ENCODE measurements at regions not wholly inside any gene's neighbourhood (a gene's known extent, or its start where the extent isn't known, plus 50 kb on each side); places are given as distances from the start of the nearest gene placed in this dataset.

DNA sequence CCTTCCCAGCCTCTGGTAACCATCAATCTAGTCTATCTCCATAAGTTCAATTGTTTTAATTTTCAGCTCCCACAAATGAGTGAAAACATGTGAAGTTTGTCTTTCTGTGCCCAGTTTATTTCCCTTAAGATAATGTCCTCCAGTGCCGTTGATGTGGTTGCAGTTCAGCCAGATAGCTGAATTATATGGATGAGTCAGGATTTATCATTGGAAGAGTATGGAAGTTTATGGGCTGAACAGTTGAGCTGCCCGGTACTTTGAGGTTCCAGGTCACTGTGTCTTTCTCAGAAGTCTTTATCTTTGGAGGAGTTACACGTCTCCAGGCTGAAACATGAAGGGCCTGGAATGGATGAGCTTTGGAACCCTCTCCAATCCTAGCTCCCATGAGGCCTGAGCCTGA lies 120.1 kb downstream of the ASCL4 start:
- Histone ChIP-seq H3K27ac (no peak overlapping the region), H3K4me1 (ENCODE audit: low read depth, poor library complexity, severe bottlenecking) (no peaks in the 10 kb centered on the region), H3K36me3 (ENCODE audit: insufficient read depth) (no peaks in the 10 kb centered on the region), H3K9ac (no peak overlapping the region), H4K20me1 (ENCODE audit: insufficient read depth) (no peaks in the 10 kb centered on the region), H3K79me2 (ENCODE audit: insufficient read depth, low read depth) (no peaks in the 10 kb centered on the region), H3K4me2 (no peak overlapping the region), H3K4me3 (IDR thresholded peaks at IDR 0.05; ENCODE audit: insufficient read depth, low read depth, low read length) (no peak overlapping the region), H3K27me3 (ENCODE audit: insufficient read depth, low read depth) (no peaks in the 10 kb centered on the region), H2AFZ (ENCODE audit: low read depth) (no peak overlapping the region)
- TF ChIP-seq, protein P1, sequence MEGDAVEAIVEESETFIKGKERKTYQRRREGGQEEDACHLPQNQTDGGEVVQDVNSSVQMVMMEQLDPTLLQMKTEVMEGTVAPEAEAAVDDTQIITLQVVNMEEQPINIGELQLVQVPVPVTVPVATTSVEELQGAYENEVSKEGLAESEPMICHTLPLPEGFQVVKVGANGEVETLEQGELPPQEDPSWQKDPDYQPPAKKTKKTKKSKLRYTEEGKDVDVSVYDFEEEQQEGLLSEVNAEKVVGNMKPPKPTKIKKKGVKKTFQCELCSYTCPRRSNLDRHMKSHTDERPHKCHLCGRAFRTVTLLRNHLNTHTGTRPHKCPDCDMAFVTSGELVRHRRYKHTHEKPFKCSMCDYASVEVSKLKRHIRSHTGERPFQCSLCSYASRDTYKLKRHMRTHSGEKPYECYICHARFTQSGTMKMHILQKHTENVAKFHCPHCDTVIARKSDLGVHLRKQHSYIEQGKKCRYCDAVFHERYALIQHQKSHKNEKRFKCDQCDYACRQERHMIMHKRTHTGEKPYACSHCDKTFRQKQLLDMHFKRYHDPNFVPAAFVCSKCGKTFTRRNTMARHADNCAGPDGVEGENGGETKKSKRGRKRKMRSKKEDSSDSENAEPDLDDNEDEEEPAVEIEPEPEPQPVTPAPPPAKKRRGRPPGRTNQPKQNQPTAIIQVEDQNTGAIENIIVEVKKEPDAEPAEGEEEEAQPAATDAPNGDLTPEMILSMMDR (conservative IDR thresholded peaks at IDR 0.05; ENCODE audit: low read depth, low read length): no peak

DNA sequence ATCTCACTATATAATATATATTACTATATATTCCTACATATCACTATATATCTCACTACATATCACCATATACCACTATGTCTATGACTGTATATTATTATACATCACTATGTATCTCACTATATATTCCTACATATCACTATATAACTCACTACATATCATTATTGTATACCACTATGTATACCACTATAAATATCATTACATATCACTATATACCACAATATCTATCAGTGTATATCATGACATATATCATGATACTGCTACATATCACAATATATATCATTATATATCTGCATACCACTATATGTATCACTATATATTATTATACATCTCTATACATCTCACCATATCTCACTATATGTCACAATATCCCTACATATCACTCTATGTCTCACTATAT lies 121.5 kb downstream of the ASCL4 start:
- Histone ChIP-seq H3K9ac (no peak overlapping the region), H3K79me2 (ENCODE audit: insufficient read depth, low read depth) (no peaks in the 10 kb centered on the region)

DNA sequence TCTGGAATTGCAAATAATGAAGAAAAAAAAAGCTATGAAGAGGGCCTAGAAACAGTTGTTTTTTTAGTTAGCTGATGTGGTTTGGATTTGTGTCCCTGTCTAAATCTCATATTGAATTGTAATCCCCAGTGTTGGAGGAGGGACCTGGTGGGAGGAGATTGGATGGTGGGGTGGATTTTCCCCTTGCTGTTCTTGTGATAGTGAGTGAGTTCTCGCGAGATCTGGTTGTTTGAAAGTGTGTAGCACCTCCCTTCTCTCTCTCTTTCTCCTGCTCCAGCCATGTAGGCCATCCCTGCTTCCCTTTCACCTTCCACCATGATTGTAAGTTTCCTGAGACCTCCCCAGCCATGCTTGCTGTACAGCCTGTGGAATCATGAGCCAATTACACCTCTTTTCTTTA lies 126.1 kb downstream of the ASCL4 start:
- Histone ChIP-seq H3K27me3 (ENCODE audit: insufficient read depth, low read depth) (no peaks in the 10 kb centered on the region), H3K27ac (no peak overlapping the region), H3K4me3 (IDR thresholded peaks at IDR 0.05; ENCODE audit: insufficient read depth, low read depth, low read length) (no peak overlapping the region), H2AFZ (ENCODE audit: low read depth) (no peak overlapping the region), H3K79me2 (ENCODE audit: insufficient read depth, low read depth) (no peaks in the 10 kb centered on the region; the same call in 1 of the 2 replicates), H3K36me3 (ENCODE audit: insufficient read depth) (no peaks in the 10 kb centered on the region), H3K4me2 (no peak overlapping the region), H3K9ac (no peak overlapping the region), H3K4me1 (ENCODE audit: low read depth, poor library complexity, severe bottlenecking) (peaks cover 11% of the 10 kb centered on the region), H4K20me1 (ENCODE audit: insufficient read depth) (no peaks in the 10 kb centered on the region)
- TF ChIP-seq, protein P1 (conservative IDR thresholded peaks at IDR 0.05; ENCODE audit: low read depth, low read length): no peak

More for the DNA sequence above, 121.5 kb downstream of the ASCL4 start:
- no peaks in the 10 kb centered on the region for H3K27me3 ChIP-seq (ENCODE audit: insufficient read depth, low read depth)
- TF ChIP-seq, protein P1 (conservative IDR thresholded peaks at IDR 0.05; ENCODE audit: low read depth, low read length): no peak
- H2AFZ ChIP-seq (ENCODE audit: low read depth): no peak overlapping the region
- H3K4me1 ChIP-seq (ENCODE audit: low read depth, poor library complexity, severe bottlenecking): no peaks in the 10 kb centered on the region
- H3K27ac ChIP-seq: no peak overlapping the region
- no peaks in the 10 kb centered on the region for H4K20me1 ChIP-seq (ENCODE audit: insufficient read depth)
- H3K36me3 ChIP-seq (ENCODE audit: insufficient read depth): no peaks in the 10 kb centered on the region
- H3K4me3 ChIP-seq (IDR thresholded peaks at IDR 0.05; ENCODE audit: insufficient read depth, low read depth, low read length): no peak overlapping the region
- H3K4me2 ChIP-seq: no peak overlapping the region

DNA sequence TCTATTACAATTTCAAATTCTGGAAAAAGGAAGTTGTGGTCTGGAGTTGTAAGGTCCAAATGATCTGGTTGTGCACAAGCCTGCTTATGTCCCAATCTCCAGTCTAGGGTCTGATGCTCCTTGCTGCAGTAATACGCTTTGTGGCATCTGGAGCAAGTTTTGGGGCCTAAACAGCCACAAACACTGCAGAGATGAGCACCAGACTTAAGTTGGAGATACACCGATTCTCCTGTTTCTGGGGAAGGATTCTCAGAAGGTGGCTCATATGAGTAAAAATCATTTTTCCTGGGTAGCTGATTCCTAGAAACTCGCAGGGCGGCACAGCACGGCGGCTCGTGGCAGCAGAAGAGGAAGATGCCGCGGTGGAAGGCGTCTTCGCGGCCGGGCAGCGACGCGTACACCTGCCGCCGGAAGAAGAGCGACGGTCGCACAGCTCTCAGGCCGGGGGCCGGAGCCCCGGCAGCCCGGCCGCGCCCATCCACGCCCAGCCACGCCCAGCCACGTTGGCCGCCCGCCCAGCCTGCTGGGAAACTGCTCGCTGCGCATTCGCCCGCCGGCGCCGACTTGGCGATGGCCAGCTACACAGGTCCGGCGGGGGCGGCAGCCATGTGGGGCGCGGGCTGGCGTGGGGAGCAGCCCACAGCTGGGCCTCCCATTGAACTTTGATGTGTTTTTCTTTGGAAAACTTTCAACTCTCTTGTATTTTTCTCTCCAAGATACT lies 129.0 kb downstream of the ASCL4 start:
- no peak overlapping the region for H3K4me3 ChIP-seq (IDR thresholded peaks at IDR 0.05; ENCODE audit: insufficient read depth, low read depth, low read length)

More for the DNA sequence above, 129.0 kb downstream of the ASCL4 start:
- Histone ChIP-seq H3K79me2 (ENCODE audit: insufficient read depth, low read depth) (no peaks in the 10 kb centered on the region; the same call in 1 of the 2 replicates), H3K27ac (peak overlapping the region; percentile 54), H3K36me3 (ENCODE audit: insufficient read depth) (no peaks in the 10 kb centered on the region), H3K9ac (peak overlapping the region; percentile 52), H3K27me3 (ENCODE audit: insufficient read depth, low read depth) (no peaks in the 10 kb centered on the region), H4K20me1 (ENCODE audit: insufficient read depth) (no peaks in the 10 kb centered on the region), H3K4me1 (ENCODE audit: low read depth, poor library complexity, severe bottlenecking) (peaks cover 11% of the 10 kb centered on the region), H3K4me2 (peak overlapping the region; percentile 91), H2AFZ (ENCODE audit: low read depth) (peak overlapping the region; percentile 71)
- TF ChIP-seq, protein P1 (conservative IDR thresholded peaks at IDR 0.05; ENCODE audit: low read depth, low read length): no peak

All from KMS-11 (cell line).